T-helper 1 cell (primary cell): ENCODE measurements at regions not wholly inside any gene's neighbourhood (a gene's known extent, or its start where the extent isn't known, plus 50 kb on each side); places are given as distances from the start of the nearest gene placed in this dataset.
"Not testable (repeated sequence)": the region's sequence is repeated elsewhere in the genome, so short reads cannot be mapped to it uniquely, and the experiment has no call there.

Source experiments
- DNase-seq, 5 donors: peaks; one replicate each; pipeline ENCODE4 v3.0.0-alpha.2; 2012 to 2020

DNA sequence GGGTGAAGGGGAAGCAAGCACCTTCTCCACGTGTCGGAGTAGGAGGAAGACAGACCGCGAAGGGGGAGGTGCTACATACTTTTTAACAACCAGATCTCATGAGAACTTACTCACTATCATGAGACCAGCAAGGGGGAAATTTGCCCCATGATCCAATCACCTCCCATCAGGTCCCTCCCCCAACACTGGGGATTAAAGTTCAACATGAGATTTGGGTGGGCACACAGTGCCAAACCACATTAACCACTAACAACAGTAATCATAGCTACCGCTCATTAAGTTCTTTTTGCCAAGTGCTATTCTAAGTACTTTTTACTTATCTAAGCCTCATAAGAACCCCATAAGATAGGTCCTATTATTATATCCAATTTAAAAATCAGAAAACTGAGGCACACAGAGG, 450.5 kb upstream of the DDI1 start:
- no peak for DNase-seq

DNA sequence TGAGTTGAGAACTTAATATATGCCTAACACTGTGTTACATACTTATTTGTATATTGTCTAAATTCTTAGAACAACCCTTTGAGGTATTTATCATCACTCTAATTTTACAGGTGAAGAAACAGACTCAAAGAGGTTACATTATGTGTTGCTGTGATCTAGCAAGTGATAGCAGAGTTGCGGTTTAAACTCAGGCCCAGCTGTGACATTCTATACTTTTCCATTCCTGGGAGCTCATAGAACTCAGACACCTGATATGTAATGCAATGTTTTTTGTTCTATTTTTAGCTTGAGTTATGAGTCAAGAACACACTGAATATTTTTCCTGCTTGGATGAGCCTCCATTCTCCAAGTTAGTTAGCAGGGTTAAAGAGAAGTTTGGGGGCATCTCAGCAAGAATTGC, 449.7 kb upstream of the DDI1 start:
- DNase-seq = no peak

DNA sequence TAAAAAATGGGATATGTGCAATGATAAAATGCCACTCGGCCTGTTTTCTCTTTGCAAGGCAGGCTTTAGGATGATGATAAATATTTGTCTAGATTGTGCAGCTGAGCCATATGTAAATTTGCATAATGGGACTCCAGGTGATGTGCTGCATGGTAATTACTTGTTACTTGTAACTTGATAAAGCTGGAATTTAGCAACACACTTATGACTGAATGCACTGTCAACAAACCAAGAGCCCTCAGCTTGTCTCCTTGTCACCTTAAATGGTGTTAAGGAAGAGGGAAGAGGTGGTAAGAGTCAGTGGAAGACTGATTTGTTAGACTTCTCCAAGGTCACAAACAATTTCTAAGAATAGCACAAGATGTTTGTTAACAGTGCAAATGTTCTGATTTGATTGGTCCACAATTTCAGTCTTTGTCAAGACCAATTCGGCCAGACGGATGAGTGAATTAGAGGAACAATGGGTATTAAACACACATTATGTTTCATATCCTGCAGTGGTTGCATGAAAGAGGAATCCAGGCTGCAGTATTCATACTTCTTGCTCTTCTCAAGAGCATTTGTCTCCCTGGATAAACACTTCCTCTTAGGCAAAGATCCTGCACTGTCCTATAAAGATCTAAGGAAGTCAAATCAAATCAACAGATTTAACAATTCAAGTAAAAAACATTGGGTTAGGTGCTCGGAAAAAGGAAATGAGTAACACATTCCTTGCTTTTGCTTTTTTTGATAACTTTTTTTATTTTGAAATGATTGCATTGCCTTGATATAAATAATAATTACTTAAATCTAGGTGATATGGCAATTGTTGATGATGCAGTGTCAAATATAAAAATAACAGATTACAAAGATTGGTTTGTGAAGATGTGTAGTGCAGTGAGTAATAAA, 448.3 kb upstream of the DDI1 start:
- no peak for DNase-seq

DNA sequence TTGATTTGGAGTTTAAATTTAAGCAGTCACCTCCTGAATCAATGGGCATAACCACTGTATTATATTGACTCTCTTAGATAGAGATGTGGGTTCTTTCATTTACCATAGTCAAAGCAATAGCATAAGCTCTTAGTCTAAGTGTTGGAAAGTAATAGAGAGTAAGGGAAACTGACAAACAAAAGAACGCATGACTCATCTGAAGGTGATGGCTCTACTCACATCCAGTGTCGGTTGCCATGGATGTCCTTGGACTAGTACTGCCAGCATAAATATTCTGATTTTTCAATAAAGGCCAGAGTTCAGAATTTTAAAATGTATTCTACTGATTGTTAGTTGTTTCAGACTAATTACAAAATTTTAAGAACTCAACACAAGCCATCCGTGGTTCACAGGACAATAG, 444.9 kb upstream of the DDI1 start:
- DNase-seq = no peak

DNA sequence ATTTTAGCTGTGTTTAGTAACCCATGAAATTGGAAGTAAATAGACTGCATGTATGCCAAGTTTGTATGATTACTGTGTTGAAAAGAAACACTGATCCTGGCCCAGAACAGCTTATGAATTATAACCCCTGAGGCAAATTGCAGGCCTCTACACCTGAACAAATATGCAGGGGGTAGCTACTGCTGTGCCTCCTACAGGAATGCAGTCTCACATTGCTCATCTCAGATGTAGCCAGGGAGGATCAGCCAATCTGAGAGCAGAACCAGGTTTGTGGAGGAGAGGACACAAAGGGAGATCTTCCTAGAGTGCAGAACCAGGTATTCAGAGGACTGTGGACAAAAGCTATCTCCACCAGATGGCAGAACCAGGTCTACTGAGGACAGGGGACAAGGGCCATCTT, 442.2 kb upstream of the DDI1 start:
- DNase-seq = no peak

DNA sequence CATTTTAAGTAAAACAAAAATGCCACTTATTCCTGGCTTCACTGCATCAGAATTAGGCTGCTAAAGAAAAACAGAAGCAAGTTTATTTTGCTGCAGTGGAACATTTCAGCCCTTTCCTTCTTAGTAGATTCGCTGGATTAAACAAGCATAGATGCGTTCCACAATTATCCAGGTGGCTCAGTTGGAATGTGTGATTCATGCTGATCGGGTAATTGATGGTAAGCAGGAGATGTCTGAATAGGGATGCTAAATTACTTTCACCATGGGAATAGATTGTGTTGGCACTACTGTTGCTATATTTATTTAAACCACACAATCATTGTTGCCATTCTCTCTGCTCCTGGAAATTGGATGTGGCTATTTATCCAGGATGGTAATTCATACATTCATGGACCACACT, 440.1 kb upstream of the DDI1 start:
- no peak for DNase-seq

DNA sequence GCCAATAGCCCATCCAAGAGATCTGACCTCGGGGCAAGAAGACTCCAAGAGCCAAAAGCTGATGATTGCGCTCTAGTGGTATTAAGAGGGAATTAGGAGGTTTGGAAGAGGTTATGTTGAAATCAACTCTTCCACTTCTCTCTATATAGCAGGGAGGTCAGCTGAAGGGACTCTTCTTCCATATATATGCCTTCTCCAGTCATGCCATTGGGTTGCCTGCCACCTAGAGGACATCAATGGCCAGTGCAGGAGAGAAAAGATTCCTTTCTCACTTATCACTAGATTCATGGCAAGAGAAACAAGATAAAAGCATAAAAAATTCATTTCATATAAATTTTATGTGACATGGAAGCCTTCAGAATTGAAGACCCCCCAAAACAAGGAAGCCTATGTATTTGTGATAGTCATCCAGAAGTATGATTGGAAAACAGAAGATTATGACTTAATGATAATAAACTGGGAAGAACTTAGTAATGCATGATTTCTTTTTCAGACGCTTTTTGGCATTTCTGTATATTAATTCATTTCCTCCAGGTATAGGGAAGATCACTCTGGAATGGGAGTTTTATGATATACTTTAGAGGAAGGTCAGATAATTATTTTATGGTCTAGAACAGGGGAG, 435.1 kb upstream of the DDI1 start:
- DNase-seq = peak in 1 of 5 donors; percentile 14

DNA sequence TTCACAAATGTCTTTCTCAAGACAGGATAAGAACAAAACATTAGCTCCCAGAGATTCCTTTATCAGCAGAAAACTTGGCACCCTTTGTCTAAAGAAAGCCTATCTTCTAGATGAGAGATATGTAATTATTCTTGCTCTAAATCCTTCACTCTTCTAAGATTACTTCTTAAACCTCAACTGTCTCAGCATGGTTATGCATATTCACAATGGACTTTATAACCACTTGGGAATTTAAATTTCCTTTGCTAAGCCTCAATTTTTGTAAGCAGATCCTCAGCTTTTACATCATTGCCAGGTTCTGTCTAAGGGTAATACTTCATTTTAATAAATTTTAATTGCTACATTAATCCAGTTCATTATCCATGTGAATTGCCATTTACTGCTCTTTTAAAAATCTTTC, 433.6 kb upstream of the DDI1 start:
- DNase-seq = no peak

DNA sequence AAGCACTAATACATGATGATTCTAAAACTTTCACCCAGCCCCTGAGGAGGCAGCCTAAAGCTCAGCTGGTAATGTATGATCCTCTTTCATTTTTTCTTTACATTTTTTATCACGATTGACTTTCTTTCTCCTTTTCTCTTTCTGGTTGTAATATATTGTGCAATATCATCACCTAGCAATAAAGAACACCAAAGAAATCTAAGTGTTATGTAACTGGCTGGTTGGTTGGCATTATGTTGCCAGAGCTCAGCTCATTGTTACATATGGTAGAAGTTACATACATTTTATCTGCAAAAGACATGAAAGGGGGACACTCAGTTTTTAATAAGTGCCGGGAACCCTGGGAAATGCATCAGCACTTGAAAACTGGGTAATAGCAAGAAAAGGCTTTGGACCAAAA, 432.1 kb upstream of the DDI1 start:
- no peak for DNase-seq

DNA sequence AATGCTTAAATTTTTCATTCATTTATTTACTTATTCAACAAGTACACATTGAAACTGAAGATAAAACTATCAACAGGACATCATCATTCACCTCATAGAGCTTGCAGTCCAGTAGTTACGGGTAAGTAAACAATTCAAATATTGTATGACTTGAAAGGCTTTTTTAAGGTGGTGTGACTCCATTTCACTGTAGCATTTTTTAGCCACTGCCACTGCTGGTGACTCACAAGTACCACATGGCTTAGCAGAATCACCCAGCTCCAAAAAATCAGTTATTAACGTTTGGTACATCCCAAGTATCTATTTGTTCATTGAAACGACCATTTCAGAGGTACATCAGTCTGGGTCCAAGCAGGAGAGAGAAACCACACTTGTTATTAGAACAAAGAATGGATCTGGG, 427.9 kb upstream of the DDI1 start:
- no peak for DNase-seq

DNA sequence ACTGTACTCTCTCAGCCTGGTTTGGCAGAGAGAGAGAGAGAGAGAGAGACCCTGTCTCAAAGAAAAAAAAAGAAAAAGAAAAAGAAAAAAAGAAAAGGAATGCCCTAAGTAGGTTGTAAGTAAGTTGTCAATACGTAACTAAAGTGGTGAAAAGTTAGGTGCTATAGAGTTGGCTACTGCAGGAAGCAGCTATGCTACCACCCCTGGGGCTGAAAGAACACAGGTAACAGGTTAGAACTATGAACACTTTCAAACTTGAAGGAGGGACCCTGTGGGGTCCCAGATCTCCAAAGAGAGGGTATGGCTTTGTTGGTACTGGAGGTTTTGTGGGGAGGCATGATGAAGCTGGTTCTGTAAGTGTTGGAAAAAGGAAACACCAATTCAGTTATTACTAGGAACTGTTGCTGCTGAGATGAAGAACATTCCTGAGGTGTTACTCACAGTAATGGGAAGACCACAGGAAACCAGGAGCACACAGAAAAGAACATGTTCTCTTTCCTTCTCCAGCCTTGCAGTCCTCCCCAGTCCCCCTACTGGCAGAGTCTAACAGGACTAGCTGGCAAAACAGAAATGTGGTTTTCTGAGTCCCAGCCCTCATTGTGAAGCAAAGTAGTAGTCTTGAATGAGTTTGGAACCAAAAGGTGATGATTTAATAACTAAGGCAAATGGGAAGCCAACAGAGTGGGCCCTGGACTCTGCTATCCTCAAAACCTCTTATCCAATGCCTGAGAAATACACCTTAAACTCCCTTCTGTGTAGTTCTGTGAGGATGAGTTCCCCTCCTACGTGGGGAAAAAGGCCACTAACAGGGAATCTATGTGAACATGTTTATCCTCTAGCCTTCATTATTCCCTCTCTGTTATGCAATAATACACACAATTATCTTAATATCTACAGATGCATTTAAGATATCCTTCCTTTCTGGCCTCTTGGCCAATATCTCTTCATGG, 427.0 kb upstream of the DDI1 start:
- no peak for DNase-seq

DNA sequence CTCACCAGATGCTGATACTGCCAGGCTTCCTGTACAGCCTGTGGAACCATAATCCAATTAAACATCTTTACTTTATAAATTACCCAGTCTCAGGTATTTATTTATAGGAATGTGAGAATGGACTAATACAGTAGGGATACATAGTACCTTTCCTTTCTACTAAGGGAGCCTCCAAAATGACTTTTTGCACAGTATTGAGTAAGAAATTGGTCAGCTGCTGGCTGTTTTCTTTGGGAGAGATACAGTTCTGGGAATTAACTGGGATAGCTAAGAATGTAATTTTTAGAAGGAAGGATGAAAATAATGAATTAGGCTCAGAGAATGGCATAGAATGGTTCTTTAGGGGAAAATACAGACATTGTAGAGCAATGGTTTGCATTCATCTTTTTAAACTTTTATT, 426.0 kb upstream of the DDI1 start:
- DNase-seq = no peak

DNA sequence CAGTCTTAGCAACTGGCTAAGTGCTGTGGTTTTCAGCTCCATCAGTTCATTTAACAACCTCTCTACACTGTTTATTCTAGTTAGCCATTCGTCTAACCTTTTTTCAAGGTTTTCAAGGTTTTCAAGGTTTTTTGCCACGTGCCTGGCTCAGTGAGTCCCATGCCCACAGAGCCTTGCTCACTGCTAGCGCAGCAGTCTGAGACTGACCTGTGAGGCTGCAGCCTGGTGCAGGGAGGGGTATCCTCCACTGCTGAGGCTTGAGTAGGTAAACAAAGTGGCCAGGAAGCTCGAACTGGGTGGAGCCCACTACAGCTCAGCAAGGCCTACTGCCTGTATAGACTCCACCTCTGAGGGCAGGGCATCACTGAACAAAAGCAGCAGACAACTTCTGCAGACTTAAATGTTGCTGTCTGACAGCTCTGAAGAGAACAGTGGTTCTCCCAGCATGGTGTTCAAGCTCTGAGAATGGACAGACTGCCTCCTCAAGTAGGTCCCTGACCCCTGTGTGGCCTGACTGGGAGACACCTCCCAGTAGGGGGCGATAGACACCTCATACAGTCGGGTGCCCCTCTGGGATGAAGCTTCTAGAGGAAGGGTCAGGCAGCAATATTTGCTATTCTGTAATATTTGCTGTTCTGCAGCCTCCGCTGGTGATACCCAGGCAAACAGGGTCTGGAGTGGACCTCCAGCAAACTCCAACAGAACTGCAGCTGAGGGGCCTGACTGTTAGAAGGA, 424.7 kb upstream of the DDI1 start:
- not testable (repeated sequence) for DNase-seq

DNA sequence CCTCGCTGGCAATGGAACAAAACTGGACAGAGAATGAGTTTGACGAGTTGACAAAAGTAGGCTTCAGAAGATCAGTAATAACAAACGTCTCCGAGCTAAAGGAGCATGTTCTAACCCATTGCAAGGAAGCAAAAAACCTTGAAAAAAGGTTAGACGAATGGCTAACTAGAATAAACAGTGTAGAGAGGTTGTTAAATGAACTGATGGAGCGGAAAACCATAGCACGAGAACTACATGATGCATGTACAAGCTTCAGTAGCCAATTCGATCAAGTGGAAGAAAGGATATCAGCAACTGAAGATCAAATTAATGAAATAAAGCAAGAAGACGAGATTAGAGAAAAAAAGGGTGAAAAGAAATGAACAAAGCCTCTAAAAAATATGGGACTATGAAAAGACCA, 424.0 kb upstream of the DDI1 start:
- DNase-seq = not testable (repeated sequence)

DNA sequence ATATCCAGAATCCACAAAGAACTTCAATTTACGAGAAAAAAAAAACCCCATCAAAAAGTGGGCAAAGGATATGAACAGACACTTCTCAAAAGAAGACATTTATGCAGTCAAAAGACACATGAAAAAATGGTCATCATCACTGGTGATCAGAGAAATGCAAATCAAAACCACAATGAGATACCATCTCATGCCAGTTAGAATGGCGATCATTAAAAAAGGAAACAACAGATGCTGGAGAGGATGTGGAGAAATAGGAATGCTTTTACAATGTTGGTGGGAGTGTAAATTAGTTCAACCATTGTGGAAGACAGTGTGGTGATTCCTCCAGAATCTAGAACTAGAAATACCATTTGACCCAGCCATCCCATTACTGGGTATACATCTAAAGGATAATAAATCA, 419.9 kb upstream of the DDI1 start:
- DNase-seq = not testable (repeated sequence)

DNA sequence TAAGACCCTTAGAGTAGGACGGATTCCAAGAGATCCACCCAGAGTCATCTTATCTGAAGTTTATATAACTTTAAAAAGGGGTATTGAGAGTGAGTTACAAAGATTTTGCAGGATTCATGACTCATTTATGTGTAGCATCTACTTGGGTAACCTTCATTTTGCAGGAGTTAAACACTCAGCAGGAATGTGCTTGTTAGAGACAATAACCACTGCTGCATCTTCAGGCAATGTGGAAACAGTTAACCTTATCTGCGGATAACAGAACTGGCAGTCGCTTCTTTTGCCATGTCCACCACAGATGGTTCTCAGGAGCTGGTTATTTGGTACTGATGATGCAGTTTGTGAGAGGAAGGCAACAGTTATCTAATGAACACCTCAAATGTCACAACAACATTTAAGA, 417.9 kb upstream of the DDI1 start:
- DNase-seq = no peak

DNA sequence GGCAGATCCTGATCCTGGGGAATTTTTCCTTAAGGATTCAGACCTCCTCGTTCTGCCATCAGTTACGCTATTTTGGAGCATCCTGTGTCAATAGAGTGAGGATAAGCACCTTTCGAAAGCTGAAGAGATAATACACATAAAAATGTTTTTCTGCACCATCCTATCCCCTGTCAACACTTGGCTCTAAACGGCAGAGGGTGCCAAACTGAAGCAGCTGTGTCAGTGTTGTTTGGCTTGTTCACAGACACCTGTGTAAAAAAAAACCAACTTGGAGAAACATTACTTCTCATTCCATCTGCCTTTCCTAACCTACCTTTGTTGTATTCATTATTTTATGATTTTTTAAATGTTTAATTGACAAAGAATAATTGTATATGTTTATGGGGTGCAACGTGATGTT, 417.0 kb upstream of the DDI1 start:
- DNase-seq = no peak

DNA sequence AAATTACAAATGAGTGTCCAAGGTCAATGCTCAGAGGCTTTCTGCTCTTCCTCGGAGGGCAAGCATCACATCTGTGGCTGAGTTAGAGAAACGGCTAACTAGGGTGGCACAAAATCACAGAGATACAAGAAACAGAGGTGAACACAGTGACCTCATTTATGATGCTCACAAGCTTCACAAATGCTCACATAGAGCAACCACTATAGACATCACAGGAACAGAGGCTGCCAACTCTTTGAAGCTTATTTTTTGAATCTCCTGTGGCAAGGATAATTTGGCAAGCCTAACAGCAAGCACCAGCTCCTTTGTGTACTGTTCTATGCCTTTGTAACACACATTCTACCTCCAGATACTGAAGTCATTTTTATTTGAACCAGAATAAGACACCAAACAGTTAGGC, 416.5 kb upstream of the DDI1 start:
- DNase-seq = no peak

DNA sequence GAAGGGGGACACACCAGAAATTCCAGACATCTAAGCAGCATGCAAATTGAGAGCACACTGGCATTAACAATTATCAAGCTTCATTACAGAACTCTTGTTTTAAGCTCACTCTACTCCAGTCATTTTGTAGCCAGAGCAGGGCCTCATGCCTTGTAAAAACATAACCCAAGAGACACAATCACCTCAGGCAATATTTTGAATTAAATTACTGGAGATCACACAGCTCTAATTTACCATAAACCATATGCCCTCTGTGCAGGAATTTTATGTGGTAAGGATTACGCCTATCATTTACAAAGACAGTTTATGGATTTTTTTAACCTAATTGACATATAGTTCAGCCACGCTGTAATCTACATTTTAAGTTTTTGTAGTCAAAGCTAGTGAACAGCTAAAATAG, 414.1 kb upstream of the DDI1 start:
- DNase-seq = no peak

DNA sequence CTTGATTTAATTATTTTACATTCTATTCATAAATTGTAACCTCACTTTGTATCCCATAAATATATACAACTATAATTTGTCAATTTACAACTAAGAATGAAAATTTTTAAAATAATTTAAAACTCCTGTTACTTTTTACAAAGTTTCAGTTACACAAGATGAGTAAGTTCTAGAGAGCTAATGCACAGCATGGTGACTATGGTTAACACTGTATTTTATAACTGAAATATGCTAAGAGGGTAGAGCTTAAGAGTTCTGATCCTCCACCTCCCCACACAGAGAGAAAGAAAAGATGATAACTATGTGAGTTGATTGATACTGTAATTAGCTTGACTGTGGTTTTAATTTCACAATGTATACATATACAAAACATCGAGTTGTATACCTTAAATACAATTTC, 412.5 kb upstream of the DDI1 start:
- no peak for DNase-seq

DNA sequence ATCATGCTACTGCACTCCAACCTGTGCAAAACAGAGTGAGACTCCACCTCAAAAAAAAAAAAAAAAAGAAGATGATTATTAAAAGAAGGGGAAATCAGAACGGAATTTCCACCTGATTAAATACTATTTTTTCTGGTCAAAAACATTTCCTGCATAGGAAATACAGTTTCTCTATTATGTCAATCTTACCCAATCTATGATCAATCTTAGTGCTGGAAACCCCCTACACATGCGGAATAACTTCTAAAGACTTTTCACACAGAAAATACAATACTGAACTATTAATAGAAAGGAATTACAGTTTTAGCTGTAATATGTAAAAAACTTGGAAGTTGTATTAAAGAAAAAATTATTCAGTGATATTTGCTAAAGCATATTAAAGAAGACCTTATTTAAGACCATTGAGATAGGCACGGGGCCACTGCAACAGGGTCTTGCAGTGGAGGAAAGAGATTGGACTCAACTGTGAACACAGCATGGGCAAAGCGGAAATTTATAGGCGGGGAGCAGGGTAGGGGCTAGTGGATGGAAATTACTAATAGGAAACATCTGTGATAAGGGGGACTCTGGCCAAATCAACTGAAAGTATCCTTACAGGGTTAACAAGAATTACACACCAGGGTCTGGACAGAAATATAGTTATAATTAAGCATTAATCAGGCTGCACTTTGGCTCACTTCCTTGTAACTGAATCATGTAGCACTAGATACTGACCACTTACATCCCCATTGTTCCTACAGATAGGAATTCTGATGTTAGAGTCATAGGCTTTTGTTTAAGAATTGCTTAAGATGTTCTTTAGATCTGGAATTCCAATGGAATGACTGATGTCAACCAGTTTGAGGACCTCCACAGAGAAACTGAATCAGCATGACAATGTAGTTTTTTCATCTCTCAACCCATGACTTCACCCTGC, 411.5 kb upstream of the DDI1 start:
- no peak for DNase-seq

DNA sequence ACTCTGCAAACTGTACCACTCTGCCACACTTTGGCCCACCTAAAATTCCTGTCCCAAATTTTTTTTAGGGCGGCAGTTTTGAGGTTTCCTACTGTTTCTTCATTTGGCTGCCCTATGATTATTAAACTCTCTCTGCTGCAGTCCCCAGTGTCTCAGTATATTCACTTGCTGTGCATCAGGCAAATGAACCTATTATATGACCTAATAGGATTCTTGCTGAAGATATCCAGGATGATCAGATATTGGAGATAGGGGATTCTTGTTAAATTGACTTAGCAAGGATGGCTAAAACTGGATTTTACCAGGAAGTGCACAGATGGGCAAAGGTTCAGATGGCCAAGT, 410.8 kb upstream of the DDI1 start:
- no peak for DNase-seq
